ENCODE measurements at regions not wholly inside any gene's neighbourhood (a gene's known extent, or its start where the extent isn't known, plus 50 kb on each side); places are given as distances from the start of the nearest gene placed in this dataset.

DNA sequence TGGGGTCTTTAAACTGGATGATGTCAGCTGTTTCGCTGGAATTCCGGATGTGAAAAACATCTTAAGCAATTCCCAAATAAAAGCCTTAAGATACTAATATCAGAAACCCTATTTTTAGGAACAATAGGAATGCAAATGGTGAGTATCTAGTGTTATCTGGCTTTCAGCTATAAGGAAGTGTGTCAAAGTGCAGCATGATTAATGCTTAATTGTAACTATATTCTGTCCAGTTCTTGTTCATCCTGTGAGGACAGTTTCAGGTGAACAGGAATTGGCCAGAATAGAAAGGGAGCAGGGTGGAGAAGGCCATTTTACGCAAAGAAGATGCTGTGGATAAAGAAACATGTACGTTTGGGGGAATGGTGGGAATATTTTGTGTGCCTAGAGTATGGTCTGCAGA is 108.2 kb downstream of the RASSF10 start:
- TF ChIP-seq FOSL2 (IDR thresholded peaks at IDR 0.05; ENCODE audit: borderline replicate concordance, low read depth) (no peak), REST (IDR thresholded peaks at IDR 0.05; ENCODE audit: low read depth, low read length) (no peak), POLR2AphosphoS5 (IDR thresholded peaks at IDR 0.05; ENCODE audit: low read depth, low read length) (no peak), MAX (IDR thresholded peaks at IDR 0.05; ENCODE audit: low read depth) (no peak), TAF1 (IDR thresholded peaks at IDR 0.05; ENCODE audit: borderline replicate concordance, low read depth, low read length) (no peak), CTCF (IDR thresholded peaks at IDR 0.05) (no peak), TCF12 (IDR thresholded peaks at IDR 0.05) (no peak), YY1 (IDR thresholded peaks at IDR 0.05; ENCODE audit: low read depth) (no peak), JUND (IDR thresholded peaks at IDR 0.05) (no peak)
- TF ChIP-seq, protein P1, sequence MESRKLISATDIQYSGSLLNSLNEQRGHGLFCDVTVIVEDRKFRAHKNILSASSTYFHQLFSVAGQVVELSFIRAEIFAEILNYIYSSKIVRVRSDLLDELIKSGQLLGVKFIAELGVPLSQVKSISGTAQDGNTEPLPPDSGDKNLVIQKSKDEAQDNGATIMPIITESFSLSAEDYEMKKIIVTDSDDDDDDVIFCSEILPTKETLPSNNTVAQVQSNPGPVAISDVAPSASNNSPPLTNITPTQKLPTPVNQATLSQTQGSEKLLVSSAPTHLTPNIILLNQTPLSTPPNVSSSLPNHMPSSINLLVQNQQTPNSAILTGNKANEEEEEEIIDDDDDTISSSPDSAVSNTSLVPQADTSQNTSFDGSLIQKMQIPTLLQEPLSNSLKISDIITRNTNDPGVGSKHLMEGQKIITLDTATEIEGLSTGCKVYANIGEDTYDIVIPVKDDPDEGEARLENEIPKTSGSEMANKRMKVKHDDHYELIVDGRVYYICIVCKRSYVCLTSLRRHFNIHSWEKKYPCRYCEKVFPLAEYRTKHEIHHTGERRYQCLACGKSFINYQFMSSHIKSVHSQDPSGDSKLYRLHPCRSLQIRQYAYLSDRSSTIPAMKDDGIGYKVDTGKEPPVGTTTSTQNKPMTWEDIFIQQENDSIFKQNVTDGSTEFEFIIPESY (IDR thresholded peaks at IDR 0.05; ENCODE audit: borderline replicate concordance, low read depth), result no peak

Measured in SK-N-SH (cell line).